ENCODE measurements at regions not wholly inside any gene's neighbourhood (a gene's known extent, or its start where the extent isn't known, plus 50 kb on each side); places are given as distances from the start of the nearest gene placed in this dataset.

- no peak for TF ChIP-seq CTCF (IDR thresholded peaks at IDR 0.05)
- ChIA-PET CTCF (interaction anchor here (1.2 kb wide), 1 partner anchor 12 kb away, joined by 4 read pairs; no protein-coding TSS in a partner anchor), POLR2A (no interaction called here)
- H3K9me3 Mint-ChIP-seq = peaks cover 2% of the 10 kb centered on the region
- intact Hi-C loops (cut with DNase I, micrococcal nuclease) = no loop called here
- Histone ChIP-seq H3K27ac (ENCODE audit: low read depth in 1 of 2, low read length in 2 of 2) (no peak overlapping the region), H3K36me3 (ENCODE audit: insufficient read depth, low read length) (no peaks in the 10 kb centered on the region), H3K4me3 (ENCODE audit: low read length) (no peak overlapping the region), H3K27me3 (ENCODE audit: control insufficient read depth in 1 of 2, insufficient read depth in 2 of 2, low read length in 2 of 2) (no peaks in the 10 kb centered on the region), H3K4me1 (ENCODE audit: insufficient read depth, low read length) (no peaks in the 10 kb centered on the region), H3K9me3 (ENCODE audit: control insufficient read depth in 1 of 2, insufficient read depth in 1 of 2, low read length in 2 of 2) (peaks cover 10 to 16% of the 10 kb centered on the region in 2 experiments)
- no peak overlapping the region for H3K27ac Mint-ChIP-seq
- no peak for DNase-seq
- peaks cover 6% of the 10 kb centered on the region for H3K36me3 Mint-ChIP-seq (ENCODE audit: low read depth)
- no peak overlapping the region for H3K4me3 Mint-ChIP-seq
- no peak for ATAC-seq (ENCODE audit: poor library complexity)
- H3K27me3 Mint-ChIP-seq = no peaks in the 10 kb centered on the region
- no peaks in the 10 kb centered on the region for H3K4me1 Mint-ChIP-seq (ENCODE audit: low read depth)
These were observed 74.5 kb upstream of the ATF7IP start for GRCh38 chr12:14290951-14291350.

- Histone ChIP-seq H3K4me1 (ENCODE audit: insufficient read depth, low read length) (no peaks in the 10 kb centered on the region), H3K27me3 (ENCODE audit: control insufficient read depth in 1 of 2, insufficient read depth in 2 of 2, low read length in 2 of 2) (no peaks in the 10 kb centered on the region), H3K4me3 (ENCODE audit: low read length) (no peak overlapping the region), H3K36me3 (ENCODE audit: insufficient read depth, low read length) (no peaks in the 10 kb centered on the region), H3K27ac (ENCODE audit: low read depth in 1 of 2, low read length in 2 of 2) (no peak overlapping the region), H3K9me3 (ENCODE audit: control insufficient read depth in 1 of 2, insufficient read depth in 1 of 2, low read length in 2 of 2) (peaks cover 9 to 11% of the 10 kb centered on the region in 2 experiments)
- ChIA-PET POLR2A (no interaction called here), CTCF (no interaction called here)
- Mint-ChIP-seq H3K4me1 (ENCODE audit: low read depth) (no peaks in the 10 kb centered on the region), H3K27me3 (no peaks in the 10 kb centered on the region), H3K9me3 (no peaks in the 10 kb centered on the region), H3K4me3 (no peak overlapping the region), H3K36me3 (ENCODE audit: low read depth) (peaks cover 4% of the 10 kb centered on the region), H3K27ac (no peak overlapping the region)
- DNase-seq (no peak), ATAC-seq (ENCODE audit: poor library complexity) (no peak)
- no peak for TF ChIP-seq CTCF (IDR thresholded peaks at IDR 0.05)
- intact Hi-C loops (cut with DNase I, micrococcal nuclease) = no loop called here
These were observed 61.8 kb upstream of the ATF7IP start for GRCh38 chr12:14303661-14304155.

- Histone ChIP-seq H3K4me3 (ENCODE audit: low read length) (no peak overlapping the region), H3K4me1 (ENCODE audit: insufficient read depth, low read length) (no peaks in the 10 kb centered on the region), H3K27ac (ENCODE audit: low read depth in 1 of 2, low read length in 2 of 2) (no peak overlapping the region), H3K27me3 (ENCODE audit: control insufficient read depth in 1 of 2, insufficient read depth in 2 of 2, low read length in 2 of 2) (no peaks in the 10 kb centered on the region), H3K36me3 (ENCODE audit: insufficient read depth, low read length) (no peaks in the 10 kb centered on the region), H3K9me3 (ENCODE audit: control insufficient read depth in 1 of 2, insufficient read depth in 1 of 2, low read length in 2 of 2) (peaks cover 0 to 9% of the 10 kb centered on the region in 2 experiments)
- H3K4me3 Mint-ChIP-seq = no peak overlapping the region
- no peaks in the 10 kb centered on the region for H3K4me1 Mint-ChIP-seq (ENCODE audit: low read depth)
- DNase-seq = no peak
- no peak overlapping the region for H3K27ac Mint-ChIP-seq
- TF ChIP-seq CTCF (IDR thresholded peaks at IDR 0.05) = no peak
- POLR2A ChIA-PET = no interaction called here
- CTCF ChIA-PET = interaction anchor here (0.5 kb wide), 1 partner anchor 34 kb away, joined by 3 read pairs; no protein-coding TSS in a partner anchor
- ATAC-seq (ENCODE audit: poor library complexity) = no peak
- H3K27me3 Mint-ChIP-seq = no peaks in the 10 kb centered on the region
- intact Hi-C loops (cut with DNase I, micrococcal nuclease) = no loop called here
- no peaks in the 10 kb centered on the region for H3K36me3 Mint-ChIP-seq (ENCODE audit: low read depth)
- no peaks in the 10 kb centered on the region for H3K9me3 Mint-ChIP-seq
These were observed 58.5 kb upstream of the ATF7IP start for GRCh38 chr12:14307004-14307403.

Data from CD4-positive, alpha-beta T cell (primary cell).